NT2/D1 (cell line): ENCODE measurements at regions not wholly inside any gene's neighbourhood (a gene's known extent, or its start where the extent isn't known, plus 50 kb on each side); places are given as distances from the start of the nearest gene placed in this dataset.

Source experiments
- DNase-seq: peaks from one replicate; pipeline ENCODE4 v3.0.0-alpha.2; 2011; ENCODE audit warnings: low read depth, low spot score
- H3K27me3 ChIP-seq: 2 replicates; pipeline ENCODE4 v1.6.0; 2011; ENCODE audit warnings: mild to moderate bottlenecking; ENCODE audit not compliant: insufficient read length, insufficient read depth
- H3K36me3 ChIP-seq: 2 replicates; pipeline ENCODE4 v1.6.1; 2011; ENCODE audit warnings: mild to moderate bottlenecking, low read length, mixed read lengths; ENCODE audit not compliant: insufficient read depth, insufficient read length
- H3K4me1 ChIP-seq: 2 replicates; pipeline ENCODE4 v1.5.1; 2011; ENCODE audit not compliant: insufficient read depth, insufficient read length
- H3K4me3 ChIP-seq: 2 replicates; pipeline ENCODE4 v1.5.1; 2011; ENCODE audit warnings: low read depth; ENCODE audit not compliant: insufficient read length
- H3K9ac ChIP-seq: 2 replicates; pipeline ENCODE4 v1.6.0; 2011; ENCODE audit warnings: low read depth; ENCODE audit not compliant: insufficient read length
- H3K9me3 ChIP-seq: 2 replicates; pipeline ENCODE4 v1.5.1; 2011; ENCODE audit warnings: mild to moderate bottlenecking, low read length; ENCODE audit not compliant: insufficient read depth
- SUZ12 ChIP-seq: IDR thresholded peaks from 2 replicates; pipeline ENCODE4 v1.6.1; 2011; ENCODE audit not compliant: insufficient read length, insufficient read depth; ENCODE audit errors: extremely low read depth
- YY1 ChIP-seq: IDR thresholded peaks from 2 replicates; pipeline ENCODE4 v1.6.1; 2011; ENCODE audit not compliant: insufficient read length, insufficient read depth
- ZNF274 ChIP-seq: IDR thresholded peaks from 2 replicates; pipeline ENCODE4 v1.6.1; 2011; ENCODE audit warnings: mild to moderate bottlenecking, low read depth, low read length

- TF ChIP-seq SUZ12 (no peak), YY1 (no peak), ZNF274 (no peak)
- Histone ChIP-seq H3K27me3 (no peaks in the 10 kb centered on the region), H3K36me3 (no peaks in the 10 kb centered on the region), H3K9ac (no peak overlapping the region), H3K4me1 (peaks cover 6% of the 10 kb centered on the region), H3K4me3 (no peak overlapping the region), H3K9me3 (peaks cover 8% of the 10 kb centered on the region; the same call in 1 of the 2 replicates)
- no peak for DNase-seq
Measured at GRCh38 chr15:62873203-62873602, 169.3 kb upstream of the TPM1 start.

- peaks cover 8% of the 10 kb centered on the region; the same call in 1 of the 2 replicates for H3K9me3 ChIP-seq
- H3K36me3 ChIP-seq, result no peaks in the 10 kb centered on the region
- H3K9ac ChIP-seq, result no peak overlapping the region
- no peaks in the 10 kb centered on the region for H3K27me3 ChIP-seq
- no peak for TF ChIP-seq SUZ12
- TF ChIP-seq YY1, result no peak
- TF ChIP-seq ZNF274, result no peak
- no peak overlapping the region for H3K4me3 ChIP-seq
- peaks cover 6% of the 10 kb centered on the region for H3K4me1 ChIP-seq
- DNase-seq, result no peak
Measured at GRCh38 chr15:62874064-62874463, 168.5 kb upstream of the TPM1 start.

- no peak for TF ChIP-seq ZNF274
- TF ChIP-seq YY1, result no peak
- TF ChIP-seq SUZ12, result no peak
- H3K4me1 ChIP-seq, result peaks cover 6% of the 10 kb centered on the region
- no peaks in the 10 kb centered on the region for H3K36me3 ChIP-seq
- H3K9me3 ChIP-seq, result peaks cover 8% of the 10 kb centered on the region; the same call in 1 of the 2 replicates
- H3K9ac ChIP-seq, result no peak overlapping the region
- no peaks in the 10 kb centered on the region for H3K27me3 ChIP-seq
- no peak for DNase-seq
- no peak overlapping the region for H3K4me3 ChIP-seq
Measured at GRCh38 chr15:62874959-62875625, 167.5 kb upstream of the TPM1 start.

GRCh38 chr15:62875626-62876021, 166.9 kb upstream of the TPM1 start:
- DNase-seq, result no peak
- Histone ChIP-seq H3K4me3 (no peak overlapping the region), H3K4me1 (peaks cover 6% of the 10 kb centered on the region), H3K9me3 (peaks cover 7% of the 10 kb centered on the region; the same call in 1 of the 2 replicates), H3K36me3 (no peaks in the 10 kb centered on the region), H3K9ac (no peak overlapping the region), H3K27me3 (no peaks in the 10 kb centered on the region)
- TF ChIP-seq ZNF274 (no peak), SUZ12 (no peak), YY1 (no peak)

GRCh38 chr15:62877276-62877857, 165.2 kb upstream of the TPM1 start:
- Histone ChIP-seq H3K27me3 (no peaks in the 10 kb centered on the region), H3K4me1 (peaks cover 6% of the 10 kb centered on the region), H3K9me3 (no peaks in the 10 kb centered on the region), H3K9ac (no peak overlapping the region), H3K36me3 (no peaks in the 10 kb centered on the region), H3K4me3 (no peak overlapping the region)
- TF ChIP-seq SUZ12 (no peak), YY1 (no peak), ZNF274 (no peak)
- no peak for DNase-seq

- no peak for DNase-seq
Measured at GRCh38 chr15:62878070-62878469, 164.5 kb upstream of the TPM1 start.

GRCh38 chr15:62879770-62880169, 162.8 kb upstream of the TPM1 start:
- no peak for TF ChIP-seq YY1
- no peak for TF ChIP-seq SUZ12
- TF ChIP-seq ZNF274, result no peak
- H3K9ac ChIP-seq, result no peak overlapping the region
- H3K9me3 ChIP-seq, result no peaks in the 10 kb centered on the region
- H3K4me3 ChIP-seq, result no peak overlapping the region
- no peaks in the 10 kb centered on the region for H3K27me3 ChIP-seq
- peaks cover 5% of the 10 kb centered on the region for H3K4me1 ChIP-seq
- no peaks in the 10 kb centered on the region for H3K36me3 ChIP-seq
- DNase-seq, result no peak

More at GRCh38 chr15:62878070-62878469, 164.5 kb upstream of the TPM1 start:
- Histone ChIP-seq H3K4me3 (no peak overlapping the region), H3K9me3 (no peaks in the 10 kb centered on the region), H3K9ac (no peak overlapping the region), H3K27me3 (no peaks in the 10 kb centered on the region), H3K36me3 (no peaks in the 10 kb centered on the region), H3K4me1 (peaks cover 6% of the 10 kb centered on the region)
- TF ChIP-seq SUZ12 (no peak), YY1 (no peak), ZNF274 (no peak)
